ENCODE measurements at regions not wholly inside any gene's neighbourhood (a gene's known extent, or its start where the extent isn't known, plus 50 kb on each side); places are given as distances from the start of the nearest gene placed in this dataset.

- no peaks in the 10 kb centered on the region for H3K27me3 ChIP-seq (replicated peaks; ENCODE audit: insufficient read depth)
- no peaks in the 10 kb centered on the region for H3K4me1 ChIP-seq (ENCODE audit: control insufficient read depth in 1 of 2, low read depth in 2 of 2)
- ATAC-seq (ENCODE audit: insufficient number of reproducible peaks, low FRiP score, low read depth), result no peak
- H3K27ac ChIP-seq, result no peak overlapping the region
- no peaks in the 10 kb centered on the region for H3K9me3 ChIP-seq
- DNase-seq (ENCODE audit: low spot score), result no peak
- no peak for TF ChIP-seq CTCF (IDR thresholded peaks at IDR 0.05)
- H3K36me3 ChIP-seq, result no peaks in the 10 kb centered on the region
- H3K4me3 ChIP-seq, result no peak overlapping the region
Observed at GRCh38 chr4:29805245-29805644, 914.9 kb upstream of the PCDH7 start.

GRCh38 chr4:29805916-29806480, 914.2 kb upstream of the PCDH7 start:
- no peaks in the 10 kb centered on the region for H3K9me3 ChIP-seq
- no peaks in the 10 kb centered on the region for H3K4me1 ChIP-seq (ENCODE audit: control insufficient read depth in 1 of 2, low read depth in 2 of 2)
- no peak overlapping the region for H3K4me3 ChIP-seq
- DNase-seq (ENCODE audit: low spot score) (no peak), ATAC-seq (ENCODE audit: insufficient number of reproducible peaks, low FRiP score, low read depth) (no peak)
- no peak overlapping the region for H3K27ac ChIP-seq
- no peaks in the 10 kb centered on the region for H3K36me3 ChIP-seq
- H3K27me3 ChIP-seq (replicated peaks; ENCODE audit: insufficient read depth), result no peaks in the 10 kb centered on the region
- TF ChIP-seq CTCF (IDR thresholded peaks at IDR 0.05), result no peak

- H3K27me3 ChIP-seq (replicated peaks; ENCODE audit: insufficient read depth), result no peaks in the 10 kb centered on the region
- H3K4me3 ChIP-seq, result no peak overlapping the region
- no peaks in the 10 kb centered on the region for H3K4me1 ChIP-seq (ENCODE audit: control insufficient read depth in 1 of 2, low read depth in 2 of 2)
- no peak overlapping the region for H3K27ac ChIP-seq
- no peak for ATAC-seq (ENCODE audit: insufficient number of reproducible peaks, low FRiP score, low read depth)
- H3K9me3 ChIP-seq, result no peaks in the 10 kb centered on the region
- H3K36me3 ChIP-seq, result no peaks in the 10 kb centered on the region
- DNase-seq (ENCODE audit: low spot score), result no peak
- TF ChIP-seq CTCF (IDR thresholded peaks at IDR 0.05), result no peak
Observed at GRCh38 chr4:29817961-29818360, 902.2 kb upstream of the PCDH7 start.

- H3K27me3 ChIP-seq (replicated peaks; ENCODE audit: insufficient read depth), result no peaks in the 10 kb centered on the region
- no peak for ATAC-seq (ENCODE audit: insufficient number of reproducible peaks, low FRiP score, low read depth)
- no peaks in the 10 kb centered on the region for H3K36me3 ChIP-seq
- no peaks in the 10 kb centered on the region for H3K9me3 ChIP-seq
- no peaks in the 10 kb centered on the region for H3K4me1 ChIP-seq (ENCODE audit: control insufficient read depth in 1 of 2, low read depth in 2 of 2)
- H3K4me3 ChIP-seq, result no peak overlapping the region
- no peak for TF ChIP-seq CTCF (IDR thresholded peaks at IDR 0.05)
- DNase-seq (ENCODE audit: low spot score), result no peak
- H3K27ac ChIP-seq, result no peak overlapping the region
Observed at GRCh38 chr4:29829067-29829466, 891.1 kb upstream of the PCDH7 start.

GRCh38 chr4:29852537-29852936, 867.6 kb upstream of the PCDH7 start:
- H3K4me1 ChIP-seq (ENCODE audit: control insufficient read depth in 1 of 2, low read depth in 2 of 2), result no peaks in the 10 kb centered on the region

More at GRCh38 chr4:29852537-29852936, 867.6 kb upstream of the PCDH7 start:
- ATAC-seq (ENCODE audit: insufficient number of reproducible peaks, low FRiP score, low read depth) (no peak), DNase-seq (ENCODE audit: low spot score) (no peak)
- Histone ChIP-seq H3K27ac (no peak overlapping the region), H3K9me3 (no peaks in the 10 kb centered on the region), H3K4me3 (no peak overlapping the region), H3K27me3 (replicated peaks; ENCODE audit: insufficient read depth) (no peaks in the 10 kb centered on the region), H3K36me3 (no peaks in the 10 kb centered on the region)
- no peak for TF ChIP-seq CTCF (IDR thresholded peaks at IDR 0.05)

All from thoracic aorta (tissue), 2 donors.